ENCODE measurements at regions not wholly inside any gene's neighbourhood (a gene's known extent, or its start where the extent isn't known, plus 50 kb on each side); places are given as distances from the start of the nearest gene placed in this dataset.

DNA sequence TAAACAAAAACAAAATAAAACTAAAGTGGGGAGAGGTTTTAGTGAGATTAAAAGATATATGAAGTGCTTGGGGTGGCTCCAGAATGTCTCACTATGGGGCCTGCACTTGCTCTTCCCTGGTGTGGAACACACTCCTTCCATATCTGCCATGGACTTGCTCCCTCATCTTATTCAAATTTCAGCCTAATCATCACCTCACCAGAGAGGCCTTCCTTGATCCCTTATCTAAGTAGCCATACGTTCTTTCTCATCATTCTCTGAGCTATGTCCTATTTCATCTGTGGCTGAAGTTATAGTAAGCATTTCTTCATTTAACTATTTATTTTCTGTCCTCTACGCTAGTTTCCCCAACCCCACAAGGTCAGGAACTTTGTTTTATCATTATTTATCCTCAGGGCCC is 511.7 kb downstream of the NTRK3 start:
- Histone ChIP-seq H3K4me3 (no peak overlapping the region), H3K27ac (no peak overlapping the region), H3K9me3 (no peaks in the 10 kb centered on the region), H3K36me3 (no peaks in the 10 kb centered on the region), H3K27me3 (no peaks in the 10 kb centered on the region), H3K4me1 (no peaks in the 10 kb centered on the region)
- no peak for TF ChIP-seq CTCF (IDR thresholded peaks at IDR 0.05)
- DNase-seq (no peak), ATAC-seq (no peak)
- intact Hi-C loops (cut with DNase I): no loop called here
- WGBS, 2 donors: 69 to 73% methylated on average over 2 of the region's 2 CpGs

- DNase-seq (no peak), ATAC-seq (no peak)
- 74 to 82% methylated on average over 3 of the region's 3 CpGs for WGBS, 2 donors
- Histone ChIP-seq H3K27me3 (no peaks in the 10 kb centered on the region), H3K4me1 (no peaks in the 10 kb centered on the region), H3K9me3 (no peaks in the 10 kb centered on the region), H3K4me3 (no peak overlapping the region), H3K36me3 (no peaks in the 10 kb centered on the region), H3K27ac (no peak overlapping the region)
- intact Hi-C loops (cut with DNase I): no loop called here
- no peak for TF ChIP-seq CTCF (IDR thresholded peaks at IDR 0.05)
Measured at GRCh38 chr15:87743562-87743961, 513.0 kb downstream of the NTRK3 start.

- intact Hi-C loops (cut with DNase I): no loop called here
- no peaks in the 10 kb centered on the region for H3K4me1 ChIP-seq
- no peak for TF ChIP-seq CTCF (IDR thresholded peaks at IDR 0.05)
- WGBS, 2 donors: 48 to 61% methylated on average over 3 of the region's 3 CpGs
- H3K9me3 ChIP-seq: no peaks in the 10 kb centered on the region
- H3K27me3 ChIP-seq: no peaks in the 10 kb centered on the region
- H3K4me3 ChIP-seq: no peak overlapping the region
- ATAC-seq: no peak
- no peak for DNase-seq
- H3K27ac ChIP-seq: no peak overlapping the region
- no peaks in the 10 kb centered on the region for H3K36me3 ChIP-seq
Measured at GRCh38 chr15:87741350-87741749, 515.2 kb downstream of the NTRK3 start.

- 69 to 75% methylated on average over 5 of the region's 5 CpGs for WGBS, 2 donors
Measured at GRCh38 chr15:87740655-87741344, 515.7 kb downstream of the NTRK3 start.

More at GRCh38 chr15:87740655-87741344, 515.7 kb downstream of the NTRK3 start:
- DNase-seq (no peak), ATAC-seq (no peak)
- no peak for TF ChIP-seq CTCF (IDR thresholded peaks at IDR 0.05)
- Histone ChIP-seq H3K4me1 (peaks cover 0 to under 1% (median 0%) of the 10 kb centered on the region in 9 donors), H3K27me3 (no peaks in the 10 kb centered on the region), H3K36me3 (no peaks in the 10 kb centered on the region), H3K27ac (no peak overlapping the region), H3K4me3 (no peak overlapping the region), H3K9me3 (no peaks in the 10 kb centered on the region)
- intact Hi-C loops (cut with DNase I): no loop called here
